HL-60 (cell line): ENCODE measurements at regions not wholly inside any gene's neighbourhood (a gene's known extent, or its start where the extent isn't known, plus 50 kb on each side); places are given as distances from the start of the nearest gene placed in this dataset.

Experiments used
- DNase-seq, 2 experiments: peaks; one replicate each; pipeline ENCODE4 v3.0.0-alpha.2; 2010 to 2020; ENCODE audit warnings: low read depth in 1 of 2, low spot score in 1 of 2
- H3K27ac ChIP-seq: fragments of 250-450 bp; sonication (Bioruptor Pico); replicated peaks from 2 replicates; pipeline ENCODE4 v1.5.1; 2020; ENCODE audit warnings: mild to moderate bottlenecking, moderate library complexity
- H3K27me3 ChIP-seq: fragments of 250-450 bp; sonication (Bioruptor Pico); 2 replicates; pipeline ENCODE4 v1.5.1; 2021; ENCODE audit warnings: mild to moderate bottlenecking, moderate library complexity; ENCODE audit not compliant: insufficient read depth, poor library complexity, severe bottlenecking
- H3K4me3 ChIP-seq: replicated peaks from 2 replicates; pipeline ENCODE4 v1.5.1; 2011; ENCODE audit warnings: mild to moderate bottlenecking, control low read depth, low read length; ENCODE audit not compliant: insufficient read depth
- CTCF ChIP-seq: IDR thresholded peaks from one replicate; pipeline ENCODE4 v1.5.1; 2011; ENCODE audit warnings: low read length, control low read depth, inconsistent platforms; ENCODE audit not compliant: insufficient read depth
- GABPA ChIP-seq: IDR thresholded peaks from 2 replicates; pipeline ENCODE4 v1.6.1; 2012; ENCODE audit warnings: low read depth
- POLR2AphosphoS5 ChIP-seq: IDR thresholded peaks from 2 replicates; pipeline ENCODE4 v1.6.1; 2012; ENCODE audit warnings: low read depth
- SPI1 ChIP-seq: IDR thresholded peaks from 2 replicates; pipeline ENCODE4 v1.6.1; 2012; ENCODE audit warnings: low read depth, mild to moderate bottlenecking, borderline replicate concordance
- TF ChIP-seq, protein P1 (sequence below): IDR thresholded peaks from 2 replicates; pipeline ENCODE4 v1.6.1; 2012; ENCODE audit warnings: low read depth; ENCODE audit not compliant: insufficient replicate concordance

GRCh38 chr16:22681554-22682291 lies 132.2 kb upstream of the HS3ST2 start:
- no peak for DNase-seq
- no peak overlapping the region for H3K4me3 ChIP-seq
- no peak for TF ChIP-seq POLR2AphosphoS5
- TF ChIP-seq, protein P1, sequence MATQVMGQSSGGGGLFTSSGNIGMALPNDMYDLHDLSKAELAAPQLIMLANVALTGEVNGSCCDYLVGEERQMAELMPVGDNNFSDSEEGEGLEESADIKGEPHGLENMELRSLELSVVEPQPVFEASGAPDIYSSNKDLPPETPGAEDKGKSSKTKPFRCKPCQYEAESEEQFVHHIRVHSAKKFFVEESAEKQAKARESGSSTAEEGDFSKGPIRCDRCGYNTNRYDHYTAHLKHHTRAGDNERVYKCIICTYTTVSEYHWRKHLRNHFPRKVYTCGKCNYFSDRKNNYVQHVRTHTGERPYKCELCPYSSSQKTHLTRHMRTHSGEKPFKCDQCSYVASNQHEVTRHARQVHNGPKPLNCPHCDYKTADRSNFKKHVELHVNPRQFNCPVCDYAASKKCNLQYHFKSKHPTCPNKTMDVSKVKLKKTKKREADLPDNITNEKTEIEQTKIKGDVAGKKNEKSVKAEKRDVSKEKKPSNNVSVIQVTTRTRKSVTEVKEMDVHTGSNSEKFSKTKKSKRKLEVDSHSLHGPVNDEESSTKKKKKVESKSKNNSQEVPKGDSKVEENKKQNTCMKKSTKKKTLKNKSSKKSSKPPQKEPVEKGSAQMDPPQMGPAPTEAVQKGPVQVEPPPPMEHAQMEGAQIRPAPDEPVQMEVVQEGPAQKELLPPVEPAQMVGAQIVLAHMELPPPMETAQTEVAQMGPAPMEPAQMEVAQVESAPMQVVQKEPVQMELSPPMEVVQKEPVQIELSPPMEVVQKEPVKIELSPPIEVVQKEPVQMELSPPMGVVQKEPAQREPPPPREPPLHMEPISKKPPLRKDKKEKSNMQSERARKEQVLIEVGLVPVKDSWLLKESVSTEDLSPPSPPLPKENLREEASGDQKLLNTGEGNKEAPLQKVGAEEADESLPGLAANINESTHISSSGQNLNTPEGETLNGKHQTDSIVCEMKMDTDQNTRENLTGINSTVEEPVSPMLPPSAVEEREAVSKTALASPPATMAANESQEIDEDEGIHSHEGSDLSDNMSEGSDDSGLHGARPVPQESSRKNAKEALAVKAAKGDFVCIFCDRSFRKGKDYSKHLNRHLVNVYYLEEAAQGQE, result no peak
- TF ChIP-seq GABPA, result no peak
- TF ChIP-seq CTCF, result no peak
- TF ChIP-seq SPI1, result no peak
- H3K27ac ChIP-seq, result no peak overlapping the region
- peaks cover 2% of the 10 kb centered on the region for H3K27me3 ChIP-seq

- no peak for TF ChIP-seq GABPA
- no peak for TF ChIP-seq SPI1
- TF ChIP-seq POLR2AphosphoS5, result no peak
- Histone ChIP-seq H3K4me3 (no peak overlapping the region), H3K27me3 (peaks cover 1% of the 10 kb centered on the region), H3K27ac (no peak overlapping the region)
- DNase-seq, result no peak
Observed at GRCh38 chr16:22683258-22683657, 130.7 kb upstream of the HS3ST2 start.

DNA sequence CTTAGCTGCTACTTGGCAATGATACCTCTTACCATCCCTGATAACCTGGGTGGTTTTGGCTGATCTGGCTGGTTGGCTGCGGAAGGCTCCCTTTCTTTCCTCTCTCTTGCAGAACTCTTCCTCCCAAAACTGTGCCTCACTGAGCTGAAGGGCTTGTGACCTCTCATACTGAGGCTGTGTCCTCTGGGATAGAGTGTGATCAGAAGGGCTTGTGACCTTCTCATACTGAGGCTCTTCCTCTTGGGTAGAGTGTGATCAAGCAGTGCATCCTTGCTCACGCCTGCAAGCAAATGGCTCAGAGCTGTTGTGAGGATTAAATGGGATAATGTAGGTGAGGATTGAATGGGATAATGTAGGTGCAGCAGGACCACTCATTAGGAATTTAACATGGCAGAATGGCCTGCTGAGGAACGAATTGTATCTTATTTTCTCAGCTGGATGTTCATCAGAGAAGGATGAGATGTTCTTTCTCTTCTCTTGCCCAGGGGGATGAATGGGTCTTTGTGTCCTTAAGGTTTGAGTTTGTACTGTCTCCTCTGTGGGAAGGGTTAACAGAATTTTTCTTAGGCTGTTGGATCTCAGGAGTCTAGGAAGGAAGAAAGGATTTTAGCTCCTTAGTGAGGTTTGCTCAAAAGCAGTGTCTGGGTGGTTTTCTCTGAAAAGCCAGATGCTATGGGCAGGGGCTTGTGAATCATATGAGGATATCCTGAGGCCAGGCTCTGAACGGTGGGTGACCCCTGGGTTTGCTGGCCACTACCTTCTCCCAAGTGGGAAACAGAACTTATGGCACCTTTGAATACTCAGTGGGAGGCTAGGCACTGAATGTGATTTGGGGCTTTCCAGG lies 130.0 kb upstream of the HS3ST2 start:
- DNase-seq, result no peak
- TF ChIP-seq GABPA, result no peak
- no peak for TF ChIP-seq CTCF
- TF ChIP-seq POLR2AphosphoS5, result no peak
- no peak for TF ChIP-seq SPI1
- TF ChIP-seq, protein P1, result no peak

DNA sequence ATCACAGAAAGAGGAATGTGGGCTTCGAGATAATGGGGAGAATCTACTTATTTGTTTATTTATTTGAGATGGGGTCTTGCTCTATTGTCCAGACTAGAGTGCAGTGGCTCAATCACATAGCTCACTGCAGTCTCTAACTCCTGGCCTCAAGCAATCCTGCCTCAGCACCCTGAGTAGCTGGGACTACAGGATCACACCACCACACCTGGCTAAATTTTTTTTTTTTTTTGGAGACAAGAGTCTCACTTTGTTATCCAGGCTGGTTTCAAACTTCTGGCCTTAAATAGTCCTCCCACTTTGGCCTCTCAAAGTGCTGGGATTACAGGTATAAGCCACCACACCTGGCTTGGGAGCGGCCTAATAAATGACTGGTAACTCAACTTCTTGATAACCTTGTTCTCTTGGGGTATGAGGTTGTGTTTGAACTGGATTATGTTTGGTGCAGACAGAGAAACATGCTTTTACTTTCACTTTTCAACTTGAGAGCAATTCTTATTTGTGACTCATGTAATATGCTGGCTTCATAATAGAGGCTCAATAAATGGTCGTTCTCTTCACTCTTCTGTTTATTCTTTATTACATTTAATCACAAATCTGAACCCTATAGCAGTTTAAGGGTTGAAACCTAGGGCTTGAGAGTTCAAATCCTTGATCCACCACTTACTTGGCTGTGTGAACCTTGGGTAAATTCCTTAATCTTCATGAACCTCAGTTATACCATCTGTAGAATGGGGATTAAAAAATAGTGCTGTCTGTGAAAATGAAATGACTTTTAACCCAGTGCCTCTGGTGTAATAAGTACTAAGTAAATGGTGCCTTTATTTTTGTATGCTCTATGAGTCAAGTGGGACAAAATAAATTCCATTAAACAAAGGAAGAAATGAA lies 129.1 kb upstream of the HS3ST2 start:
- no peaks in the 10 kb centered on the region for H3K27me3 ChIP-seq
- no peak overlapping the region for H3K27ac ChIP-seq
- no peak for TF ChIP-seq POLR2AphosphoS5
- TF ChIP-seq SPI1, result no peak
- TF ChIP-seq, protein P1, result no peak
- no peak for TF ChIP-seq GABPA
- no peak for TF ChIP-seq CTCF
- no peak overlapping the region for H3K4me3 ChIP-seq
- DNase-seq, result no peak

More for the DNA sequence above, 130.0 kb upstream of the HS3ST2 start:
- Histone ChIP-seq H3K4me3 (no peak overlapping the region), H3K27me3 (no peaks in the 10 kb centered on the region), H3K27ac (no peak overlapping the region)
